Osteocyte (in vitro differentiated cells): ENCODE measurements at regions not wholly inside any gene's neighbourhood (a gene's known extent, or its start where the extent isn't known, plus 50 kb on each side); places are given as distances from the start of the nearest gene placed in this dataset.
"Not testable (repeated sequence)": the region's sequence is repeated elsewhere in the genome, so short reads cannot be mapped to it uniquely, and the experiment has no call there.

Experiments used
- DNase-seq: peaks from one replicate; pipeline ENCODE4 v3.0.0; 2021; ENCODE audit warnings: mixed read lengths; ENCODE audit not compliant: unreplicated experiment; ENCODE audit errors: extremely low spot score
- H3K27ac Mint-ChIP-seq: one replicate; pipeline ENCODE4 v1.8.0; 2021; ENCODE audit warnings: mild to moderate bottlenecking, mixed read lengths; ENCODE audit not compliant: unreplicated experiment
- H3K27me3 Mint-ChIP-seq: one replicate; pipeline ENCODE4 v1.8.0; 2021; ENCODE audit warnings: mixed read lengths; ENCODE audit not compliant: unreplicated experiment
- H3K36me3 Mint-ChIP-seq: one replicate; pipeline ENCODE4 v1.8.0; 2021; ENCODE audit warnings: mixed read lengths; ENCODE audit not compliant: unreplicated experiment
- H3K4me1 Mint-ChIP-seq: one replicate; pipeline ENCODE4 v1.8.0; 2021; ENCODE audit warnings: mixed read lengths; ENCODE audit not compliant: unreplicated experiment
- H3K4me3 Mint-ChIP-seq: one replicate; pipeline ENCODE4 v1.8.0; 2021; ENCODE audit warnings: mild to moderate bottlenecking, moderate library complexity, mixed read lengths; ENCODE audit not compliant: unreplicated experiment
- H3K9me3 Mint-ChIP-seq: one replicate; pipeline ENCODE4 v1.8.0; 2021; ENCODE audit warnings: mixed read lengths; ENCODE audit not compliant: unreplicated experiment
- TF ChIP-seq, protein P1 (sequence below): fragments of 200-600 bp; sonication (generic); IDR thresholded peaks from 2 replicates; pipeline ENCODE4 v1.5.0; 2021; ENCODE audit warnings: antibody characterized with exemption, mild to moderate bottlenecking, moderate library complexity

DNA sequence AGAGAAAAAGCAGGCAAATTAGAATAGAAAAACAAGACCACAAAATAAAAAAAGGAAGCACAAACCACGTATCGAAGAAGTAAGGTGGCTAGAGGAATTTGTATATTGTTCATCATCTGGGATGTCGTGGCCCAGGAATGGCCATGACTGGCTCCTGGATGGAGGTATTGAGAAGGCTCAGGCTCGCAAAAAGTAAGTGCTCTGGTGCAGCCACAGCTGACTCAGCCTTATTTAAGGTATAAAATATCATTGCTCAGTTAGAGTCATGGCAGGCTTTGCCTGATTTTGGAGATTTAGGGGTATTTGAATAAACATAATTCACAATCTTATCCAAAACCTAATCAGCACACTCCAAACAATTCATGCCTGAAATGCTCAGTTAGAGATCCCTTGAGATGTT lies 78.4 kb upstream of the FANCL start:
- no peak overlapping the region for H3K27ac Mint-ChIP-seq
- TF ChIP-seq, protein P1, sequence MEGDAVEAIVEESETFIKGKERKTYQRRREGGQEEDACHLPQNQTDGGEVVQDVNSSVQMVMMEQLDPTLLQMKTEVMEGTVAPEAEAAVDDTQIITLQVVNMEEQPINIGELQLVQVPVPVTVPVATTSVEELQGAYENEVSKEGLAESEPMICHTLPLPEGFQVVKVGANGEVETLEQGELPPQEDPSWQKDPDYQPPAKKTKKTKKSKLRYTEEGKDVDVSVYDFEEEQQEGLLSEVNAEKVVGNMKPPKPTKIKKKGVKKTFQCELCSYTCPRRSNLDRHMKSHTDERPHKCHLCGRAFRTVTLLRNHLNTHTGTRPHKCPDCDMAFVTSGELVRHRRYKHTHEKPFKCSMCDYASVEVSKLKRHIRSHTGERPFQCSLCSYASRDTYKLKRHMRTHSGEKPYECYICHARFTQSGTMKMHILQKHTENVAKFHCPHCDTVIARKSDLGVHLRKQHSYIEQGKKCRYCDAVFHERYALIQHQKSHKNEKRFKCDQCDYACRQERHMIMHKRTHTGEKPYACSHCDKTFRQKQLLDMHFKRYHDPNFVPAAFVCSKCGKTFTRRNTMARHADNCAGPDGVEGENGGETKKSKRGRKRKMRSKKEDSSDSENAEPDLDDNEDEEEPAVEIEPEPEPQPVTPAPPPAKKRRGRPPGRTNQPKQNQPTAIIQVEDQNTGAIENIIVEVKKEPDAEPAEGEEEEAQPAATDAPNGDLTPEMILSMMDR = no peak
- peaks cover 5% of the 10 kb centered on the region for H3K9me3 Mint-ChIP-seq
- peaks cover 9% of the 10 kb centered on the region for H3K27me3 Mint-ChIP-seq
- H3K4me1 Mint-ChIP-seq = no peaks in the 10 kb centered on the region
- H3K36me3 Mint-ChIP-seq = no peaks in the 10 kb centered on the region
- no peak for DNase-seq
- no peak overlapping the region for H3K4me3 Mint-ChIP-seq

DNA sequence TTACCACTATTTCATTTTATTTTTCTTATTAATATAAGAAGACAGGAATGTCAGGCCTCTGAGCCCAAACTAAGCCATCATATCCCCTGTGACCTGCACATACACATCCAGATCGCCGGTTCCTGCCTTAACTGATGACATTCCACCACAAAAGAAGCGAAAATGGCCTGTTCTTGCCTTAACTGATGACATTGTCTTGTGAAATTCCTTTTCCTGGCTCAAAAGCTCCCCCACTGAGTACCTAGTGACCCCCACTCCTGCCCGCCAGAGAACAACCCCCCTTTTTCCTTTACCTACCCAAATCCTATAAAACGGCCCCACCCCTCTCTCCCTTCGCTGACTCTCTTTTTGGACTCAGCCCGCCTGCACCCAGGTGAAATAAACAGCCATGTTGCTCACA lies 77.8 kb upstream of the FANCL start:
- H3K4me3 Mint-ChIP-seq, DNase-seq, H3K27me3 Mint-ChIP-seq, H3K36me3 Mint-ChIP-seq, H3K27ac Mint-ChIP-seq, H3K4me1 Mint-ChIP-seq: not testable (repeated sequence)
- H3K9me3 Mint-ChIP-seq = peaks cover 10% of the 10 kb centered on the region

DNA sequence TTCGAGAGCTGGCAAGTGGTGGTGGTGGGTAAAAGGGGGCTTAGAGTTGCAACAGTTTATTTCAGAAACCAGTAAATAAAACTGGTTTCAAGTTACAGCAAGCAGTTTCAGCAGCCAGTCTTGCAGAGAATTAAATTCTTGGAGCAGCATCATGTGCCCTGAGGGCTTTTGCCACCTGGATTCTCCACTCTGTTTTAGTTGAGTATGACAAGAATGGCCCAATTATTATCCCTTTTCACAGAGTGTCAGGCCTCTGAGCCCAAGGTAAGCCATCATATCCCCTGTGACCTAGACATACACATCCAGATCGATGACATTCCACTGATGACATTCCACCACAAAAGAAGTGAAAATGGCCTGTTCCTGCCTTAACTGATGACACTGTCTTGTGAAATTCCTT lies 72.8 kb upstream of the FANCL start:
- TF ChIP-seq, protein P1 = no peak
- no peak for DNase-seq
- peaks cover 2% of the 10 kb centered on the region for H3K27me3 Mint-ChIP-seq
- no peaks in the 10 kb centered on the region for H3K4me1 Mint-ChIP-seq
- H3K4me3 Mint-ChIP-seq = no peak overlapping the region
- no peak overlapping the region for H3K27ac Mint-ChIP-seq
- no peaks in the 10 kb centered on the region for H3K36me3 Mint-ChIP-seq
- peaks cover 10% of the 10 kb centered on the region for H3K9me3 Mint-ChIP-seq

DNA sequence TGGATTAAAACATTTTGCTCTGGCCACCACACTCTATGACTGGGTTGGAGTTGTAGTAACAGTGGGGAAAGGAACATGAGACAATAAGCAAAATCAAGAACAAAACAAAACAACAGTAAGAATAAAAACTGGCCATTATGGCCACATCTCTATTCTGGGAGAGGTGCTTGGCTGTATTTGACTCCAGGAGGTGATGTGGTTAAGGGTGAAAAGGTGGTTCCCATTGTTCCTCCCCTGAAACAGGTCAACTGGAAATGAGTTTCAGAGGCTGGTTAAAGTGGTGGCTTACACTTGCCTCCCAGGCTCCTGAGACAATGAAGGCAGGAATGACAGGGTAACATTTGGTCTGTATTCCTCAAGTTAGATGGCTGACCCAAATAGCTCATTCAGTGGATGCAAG lies 67.3 kb upstream of the FANCL start:
- TF ChIP-seq, protein P1 = no peak
- no peaks in the 10 kb centered on the region for H3K4me1 Mint-ChIP-seq
- H3K9me3 Mint-ChIP-seq = no peaks in the 10 kb centered on the region
- no peaks in the 10 kb centered on the region for H3K36me3 Mint-ChIP-seq
- no peak overlapping the region for H3K27ac Mint-ChIP-seq
- no peak for DNase-seq
- H3K4me3 Mint-ChIP-seq = no peak overlapping the region
- H3K27me3 Mint-ChIP-seq = peaks cover 10% of the 10 kb centered on the region

DNA sequence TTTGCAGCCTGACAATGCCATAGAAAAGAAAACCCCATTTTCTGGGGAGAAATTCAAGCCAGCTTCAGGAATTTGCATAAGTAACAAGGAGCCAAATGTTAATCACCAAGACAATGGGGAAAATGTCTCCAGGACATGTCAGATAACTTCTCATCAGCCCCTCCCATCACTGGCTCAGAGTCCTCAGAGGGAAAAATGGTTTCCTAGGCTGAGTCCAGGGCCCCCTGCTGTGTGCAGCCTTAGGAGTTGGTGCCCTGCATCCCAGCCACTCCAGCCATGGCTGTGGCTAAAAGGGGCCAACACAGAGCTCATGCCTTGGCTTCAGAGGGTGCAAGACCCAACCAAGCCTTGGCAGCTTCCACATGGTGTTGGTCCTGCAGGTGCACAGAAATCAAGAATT lies 63.7 kb upstream of the FANCL start:
- no peaks in the 10 kb centered on the region for H3K4me1 Mint-ChIP-seq
- H3K9me3 Mint-ChIP-seq = no peaks in the 10 kb centered on the region
- no peak overlapping the region for H3K27ac Mint-ChIP-seq
- H3K4me3 Mint-ChIP-seq = no peak overlapping the region
- TF ChIP-seq, protein P1 = no peak
- H3K27me3 Mint-ChIP-seq = peaks cover 18% of the 10 kb centered on the region
- no peaks in the 10 kb centered on the region for H3K36me3 Mint-ChIP-seq
- no peak for DNase-seq

DNA sequence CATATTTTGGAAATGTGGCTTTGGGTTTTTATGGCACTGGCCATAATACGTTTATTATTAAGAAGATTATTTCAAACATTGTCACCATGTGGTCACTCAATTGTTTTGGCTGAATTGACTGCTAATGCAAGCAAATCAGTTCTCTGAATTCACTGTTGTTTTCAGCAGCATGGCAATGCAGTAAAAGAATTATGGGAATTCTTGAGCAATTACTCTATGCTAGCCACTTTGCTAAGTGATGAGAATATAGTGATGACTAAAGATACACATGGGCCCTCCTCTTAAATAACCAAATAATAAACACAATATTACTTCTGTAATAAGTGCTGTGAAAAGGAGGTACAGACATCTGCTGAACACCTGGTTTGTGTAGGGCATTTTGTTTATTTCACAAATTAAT lies 58.0 kb upstream of the FANCL start:
- H3K4me3 Mint-ChIP-seq = no peak overlapping the region
- no peaks in the 10 kb centered on the region for H3K9me3 Mint-ChIP-seq
- H3K36me3 Mint-ChIP-seq = no peaks in the 10 kb centered on the region
- no peak overlapping the region for H3K27ac Mint-ChIP-seq
- no peaks in the 10 kb centered on the region for H3K4me1 Mint-ChIP-seq
- DNase-seq = no peak
- TF ChIP-seq, protein P1 = no peak
- peaks cover 25% of the 10 kb centered on the region for H3K27me3 Mint-ChIP-seq
